Stomach (tissue), 8 donors: ENCODE measurements at regions not wholly inside any gene's neighbourhood (a gene's known extent, or its start where the extent isn't known, plus 50 kb on each side); places are given as distances from the start of the nearest gene placed in this dataset.

Experiments
- DNase-seq, 2 donors: peaks; one replicate each; pipeline versions ENCODE4 v3.0.0 to v3.0.0-alpha.2; 2013 to 2019
- H3K27ac ChIP-seq, 5 donors: fragments of 200-600 bp in 4 of 5; sonication (generic) in 4 of 5; one replicate each; pipeline ENCODE4 v1.5.1; 2013 to 2019; ENCODE audit warnings: mild to moderate bottlenecking in 1 of 5, moderate library complexity in 1 of 5
- H3K27me3 ChIP-seq, 3 donors: fragments of 200-600 bp; sonication (generic); one replicate each; pipeline ENCODE4 v1.5.1; 2017 to 2019; ENCODE audit warnings: mixed run types in 1 of 3
- H3K36me3 ChIP-seq, 4 donors: fragments of 200-600 bp; sonication (generic); 1 replicate in 3 of 4; 2 replicates in 1 of 4; pipeline ENCODE4 v1.5.1; 2016 to 2019
- H3K4me1 ChIP-seq, 4 donors: fragments of 200-600 bp; sonication (generic); one replicate each; pipeline ENCODE4 v1.5.1; 2016 to 2019
- H3K4me3 ChIP-seq, 4 donors: fragments of 200-600 bp; sonication (generic) in 3 of 4; one replicate each; pipeline ENCODE4 v1.5.1; 2016 to 2019; ENCODE audit warnings: mild to moderate bottlenecking in 1 of 4
- H3K9me3 ChIP-seq, 4 donors: fragments of 200-600 bp; sonication (generic); one replicate each; pipeline ENCODE4 v1.5.1; 2016 to 2019
- CTCF ChIP-seq, 7 experiments: fragments of 450-650 bp in 4 of 7; fragments of 200-600 bp in 3 of 7; sonication (generic) in 3 of 7; IDR thresholded peaks; one replicate each; pipeline ENCODE4 v1.5.1; 2016 to 2019; ENCODE audit warnings: antibody characterized with exemption in 7 of 7, control low read depth in 2 of 7, mild to moderate bottlenecking in 1 of 7
- EP300 ChIP-seq: sonication (generic); formaldehyde crosslinking; IDR thresholded peaks from one replicate; pipeline ENCODE4 v1.6.1; 2017; ENCODE audit warnings: antibody characterized with exemption
- POLR2A ChIP-seq, 4 donors: fragments of 450-650 bp; IDR thresholded peaks; one replicate each; pipeline ENCODE4 v1.6.1; 2016; ENCODE audit warnings: antibody characterized with exemption in 4 of 4, control low read depth in 2 of 4, mild to moderate bottlenecking in 1 of 4, moderate library complexity in 1 of 4
- POLR2AphosphoS5 ChIP-seq, 3 donors: sonication (generic); formaldehyde crosslinking; IDR thresholded peaks; one replicate each; pipeline ENCODE4 v1.6.1; 2016; ENCODE audit warnings: antibody characterized with exemption in 3 of 3
- WGBS, 5 donors: extraction: QIAGEN DNeasy Blood & Tissue Kit in 3 of 5; methylation state at CpG; one replicate each; pipeline versions ENCODE4 v1.1.5 to v1.1.7; 2013 to 2018; 5-methylcytosine and 5-hydroxymethylcytosine counted together
- intact Hi-C: fragments of 100-400 bp; cut with DNase I; formaldehyde crosslinking; loops from one replicate; pipeline ENCODE4 v1.15.1; 2023; ENCODE audit warnings: low total_unique reads
- donor health status: healthy with polysubstance abuse.
- donor health status: Bipolar disorder and iron deficiency.
- donor health status: healthy.

DNA sequence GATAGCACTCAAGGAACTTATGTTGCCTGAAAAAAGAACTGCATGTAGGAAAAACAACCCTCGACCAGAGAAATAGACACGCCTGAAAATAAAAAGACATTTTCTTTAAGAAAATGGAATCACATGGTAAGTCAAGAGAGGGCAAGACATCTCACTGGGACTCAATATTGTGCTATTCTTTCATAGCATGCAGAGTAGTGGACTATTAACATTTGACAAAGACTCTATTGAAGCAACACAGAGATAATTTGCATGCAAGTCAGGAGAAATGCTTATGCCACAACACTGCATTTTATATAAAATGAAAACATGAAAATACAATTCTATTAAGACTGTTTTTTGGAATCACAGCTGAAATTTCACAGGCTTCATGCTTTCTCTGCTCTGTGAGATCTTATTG, 77.9 kb upstream of the RHOBTB1 start:
- no peaks in the 10 kb centered on the region for H3K36me3 ChIP-seq
- WGBS, 5 donors: 53 to 75% (median 60%) methylated on average over 2 of the region's 2 CpGs
- no peak overlapping the region for H3K27ac ChIP-seq
- H3K4me1 ChIP-seq: peaks cover 0 to 21% (median 0%) of the 10 kb centered on the region in 4 donors
- TF ChIP-seq CTCF (IDR thresholded peaks at IDR 0.05): no peak
- no peak for TF ChIP-seq POLR2A (IDR thresholded peaks at IDR 0.05)
- no peak for TF ChIP-seq EP300
- no peak for TF ChIP-seq POLR2AphosphoS5 (IDR thresholded peaks at IDR 0.05)
- no peak for DNase-seq
- H3K27me3 ChIP-seq: no peaks in the 10 kb centered on the region
- intact Hi-C loops: no loop called here
- H3K9me3 ChIP-seq: no peaks in the 10 kb centered on the region
- H3K4me3 ChIP-seq: no peak overlapping the region

DNA sequence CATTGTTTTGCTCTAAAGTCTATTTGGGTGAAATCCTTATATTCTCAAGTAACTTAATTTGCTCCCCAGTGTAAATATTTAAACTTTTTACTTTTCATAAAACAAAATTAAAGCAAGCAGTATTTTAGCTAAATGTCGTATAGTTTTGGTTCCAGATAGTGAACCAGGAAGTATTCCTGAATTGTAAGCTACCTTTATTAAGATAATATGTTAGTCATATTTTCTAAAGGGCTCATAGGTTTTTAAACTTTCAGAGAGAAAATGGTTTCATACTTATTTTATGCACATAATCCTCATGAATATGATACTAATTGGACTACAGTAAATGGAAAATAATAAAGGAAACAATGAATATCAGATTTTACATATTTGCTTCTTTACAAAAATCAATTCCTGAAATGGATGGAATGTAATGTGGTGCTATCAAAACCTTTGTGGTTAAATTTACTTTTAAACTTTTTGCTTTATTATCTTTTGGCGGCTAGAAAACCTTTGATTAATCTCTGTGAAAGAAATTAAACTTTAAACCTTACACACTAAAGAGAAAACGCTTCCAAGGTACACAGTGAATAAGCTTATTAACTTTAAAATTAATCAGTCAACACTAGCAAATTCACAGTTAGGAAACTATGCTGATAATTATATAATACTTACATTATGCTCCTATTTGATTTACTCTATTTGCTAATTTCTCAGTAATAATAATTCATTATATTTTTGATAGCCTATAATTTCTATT, 76.6 kb upstream of the RHOBTB1 start:
- DNase-seq: no peak
- Histone ChIP-seq H3K27me3 (no peaks in the 10 kb centered on the region), H3K4me1 (peaks cover 0 to 26% (median 0%) of the 10 kb centered on the region in 4 donors), H3K4me3 (no peak overlapping the region), H3K9me3 (no peaks in the 10 kb centered on the region), H3K36me3 (no peaks in the 10 kb centered on the region), H3K27ac (peak overlapping the region in 3 of 5 donors; percentile 18 to 59 (median 39))
- TF ChIP-seq CTCF (IDR thresholded peaks at IDR 0.05) (no peak), POLR2AphosphoS5 (IDR thresholded peaks at IDR 0.05) (no peak), EP300 (no peak), POLR2A (IDR thresholded peaks at IDR 0.05) (no peak)
- intact Hi-C loops: no loop called here
- WGBS, 5 donors: 24 to 56% (median 44%) methylated on average over 3 of the region's 3 CpGs

DNA sequence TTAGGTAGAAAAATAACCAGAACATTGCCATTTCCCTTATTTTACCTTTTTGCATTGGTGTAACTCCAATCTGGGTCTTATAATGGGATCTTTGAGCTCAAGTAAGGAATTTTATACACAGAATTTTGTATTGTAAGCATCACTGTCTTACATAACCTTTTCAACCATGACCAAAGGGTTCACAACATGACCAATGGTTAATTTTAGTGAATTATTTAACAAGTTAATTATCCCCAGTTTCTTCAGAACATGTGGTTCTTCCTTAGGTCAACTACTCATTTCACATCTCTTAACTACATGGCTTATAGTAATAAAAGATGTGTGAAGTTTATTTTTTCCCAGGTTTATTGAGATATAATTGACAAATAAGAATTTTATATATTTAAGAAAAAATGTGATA, 74.2 kb upstream of the RHOBTB1 start:
- intact Hi-C loops: no loop called here
- TF ChIP-seq CTCF (IDR thresholded peaks at IDR 0.05): no peak

GRCh38 chr10:61016630-61017029, 72.6 kb upstream of the RHOBTB1 start:
- H3K27me3 ChIP-seq: no peaks in the 10 kb centered on the region
- H3K36me3 ChIP-seq: no peaks in the 10 kb centered on the region
- DNase-seq: no peak
- no peak overlapping the region for H3K27ac ChIP-seq
- WGBS, 5 donors: 89 to 95% (median 92%) methylated on average over 1 of the region's 1 CpG
- intact Hi-C loops: no loop called here
- peaks cover 0 to 14% (median 0%) of the 10 kb centered on the region in 4 donors for H3K4me1 ChIP-seq
- TF ChIP-seq POLR2AphosphoS5 (IDR thresholded peaks at IDR 0.05): no peak
- TF ChIP-seq CTCF (IDR thresholded peaks at IDR 0.05): no peak
- no peak for TF ChIP-seq EP300
- no peak for TF ChIP-seq POLR2A (IDR thresholded peaks at IDR 0.05)
- H3K4me3 ChIP-seq: no peak overlapping the region
- H3K9me3 ChIP-seq: no peaks in the 10 kb centered on the region

More for the DNA sequence above, 74.2 kb upstream of the RHOBTB1 start:
- no peak overlapping the region for H3K27ac ChIP-seq
- peaks cover 0 to 29% (median 0%) of the 10 kb centered on the region in 4 donors for H3K4me1 ChIP-seq
- H3K9me3 ChIP-seq: no peaks in the 10 kb centered on the region
- DNase-seq: no peak
- no peak overlapping the region for H3K4me3 ChIP-seq
- no peaks in the 10 kb centered on the region for H3K27me3 ChIP-seq
- no peaks in the 10 kb centered on the region for H3K36me3 ChIP-seq
